GM21423 (cell line): ENCODE measurements at regions not wholly inside any gene's neighbourhood (a gene's known extent, or its start where the extent isn't known, plus 50 kb on each side); places are given as distances from the start of the nearest gene placed in this dataset.

ENCODE experiments used
- ATAC-seq: cut with Tn5 transposase; IDR thresholded peaks from one replicate; pipeline ENCODE4 v1.9.1; 2021; ENCODE audit warnings: mild to moderate bottlenecking, moderate library complexity; ENCODE audit not compliant: unreplicated experiment

DNA sequence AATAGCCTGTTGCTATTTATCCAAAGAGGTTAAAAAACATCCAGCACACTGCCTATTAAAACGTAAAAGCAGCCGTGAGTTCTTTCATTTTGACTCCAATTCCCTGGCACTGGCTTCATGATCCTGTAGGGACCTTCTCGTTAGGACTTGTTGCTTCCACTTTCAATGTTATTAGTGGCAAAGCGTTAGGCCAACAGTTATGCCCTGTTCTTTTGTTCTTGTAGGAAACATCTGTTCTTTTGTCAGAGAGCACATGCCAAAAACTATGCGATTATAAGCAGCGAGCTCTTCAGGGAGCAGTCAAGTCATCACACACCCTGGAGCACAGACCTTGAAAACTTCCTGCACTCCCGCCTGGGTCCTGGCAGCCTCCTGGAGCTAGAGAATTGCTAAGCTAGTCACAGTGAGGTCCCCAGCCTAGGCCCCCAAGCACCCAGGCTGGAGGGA is 609.5 kb upstream of the ARID1B start:
- no peak for ATAC-seq

DNA sequence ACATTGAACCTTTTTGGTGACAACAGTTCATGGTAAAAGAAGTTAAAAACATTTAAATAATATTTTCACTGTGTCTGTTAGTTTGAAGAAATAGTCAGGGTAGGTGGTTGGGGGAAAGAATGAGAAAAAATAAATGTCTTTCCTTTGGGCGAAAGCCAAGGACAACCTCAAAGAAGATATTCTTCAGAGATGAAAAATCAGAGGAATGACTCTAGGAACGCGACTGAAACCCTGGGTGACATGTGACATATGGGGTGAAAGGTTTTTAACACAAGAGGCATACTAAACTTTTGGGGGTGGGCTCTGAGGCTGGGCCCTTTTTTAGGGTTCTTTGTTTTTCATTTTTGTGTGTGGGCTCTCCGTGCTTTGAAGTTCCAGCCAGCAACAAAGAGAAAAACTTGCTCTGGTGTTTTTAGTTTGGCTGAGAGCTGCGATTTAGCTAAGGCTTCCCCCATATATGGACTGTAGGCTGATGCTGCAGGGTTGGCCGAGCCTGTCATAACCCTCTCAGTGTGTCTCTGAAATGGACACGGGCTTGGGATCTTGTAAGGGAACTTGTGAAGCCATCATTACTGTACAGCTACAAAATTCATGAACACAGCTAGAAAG is 610.1 kb upstream of the ARID1B start:
- ATAC-seq = no peak

DNA sequence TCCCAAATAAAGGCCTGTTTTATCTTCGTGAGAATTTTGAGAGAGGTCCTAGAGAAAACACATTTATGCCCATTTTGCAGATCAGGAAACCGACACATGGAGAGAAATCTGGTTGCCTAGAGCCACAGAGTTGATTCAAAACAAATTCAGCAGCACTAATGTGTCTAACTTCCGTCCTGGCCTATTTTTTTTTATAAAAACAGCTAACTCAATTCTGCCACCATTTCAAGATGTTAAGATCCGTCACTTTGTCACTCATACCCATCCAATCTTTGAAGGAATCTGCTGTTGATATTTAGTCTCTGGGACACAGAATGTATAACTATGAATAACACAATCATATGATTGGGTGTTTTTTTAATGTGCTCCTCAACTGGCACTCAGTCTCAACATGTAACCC is 611.1 kb upstream of the ARID1B start:
- no peak for ATAC-seq

DNA sequence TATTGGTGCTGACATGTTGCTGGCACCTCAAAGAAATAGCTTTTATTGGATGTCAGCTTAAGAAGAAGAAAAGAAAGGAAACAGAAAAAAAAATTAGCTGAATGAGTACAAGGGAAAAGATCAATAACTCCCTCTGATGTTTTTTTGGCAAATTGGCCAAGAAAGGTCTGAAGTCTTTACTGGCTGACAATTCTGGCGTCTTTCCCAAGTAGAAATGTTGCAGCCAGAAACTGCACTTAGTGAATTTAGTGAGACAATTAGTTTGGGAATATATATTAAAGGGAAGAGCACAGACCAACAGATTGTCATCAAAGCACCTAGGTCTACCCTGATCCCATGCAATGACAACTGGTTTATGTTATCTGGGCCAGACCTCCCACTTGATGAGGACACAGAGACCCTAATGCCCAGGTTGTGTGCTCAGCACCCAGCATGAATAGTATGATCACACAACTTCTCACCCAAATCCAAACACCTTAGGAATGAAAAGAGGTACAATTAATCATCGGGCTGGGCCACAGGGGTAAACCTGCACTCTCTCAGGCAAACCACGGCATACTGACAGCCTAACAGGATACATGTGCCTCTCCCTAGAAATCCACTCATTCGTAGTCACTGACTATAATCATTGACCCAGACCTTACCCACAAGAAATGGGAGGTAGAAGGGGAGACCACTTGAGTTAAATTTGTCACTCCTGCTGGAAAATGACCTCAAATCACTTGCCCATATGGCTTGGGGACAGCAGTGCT is 612.3 kb upstream of the ARID1B start:
- ATAC-seq = no peak

DNA sequence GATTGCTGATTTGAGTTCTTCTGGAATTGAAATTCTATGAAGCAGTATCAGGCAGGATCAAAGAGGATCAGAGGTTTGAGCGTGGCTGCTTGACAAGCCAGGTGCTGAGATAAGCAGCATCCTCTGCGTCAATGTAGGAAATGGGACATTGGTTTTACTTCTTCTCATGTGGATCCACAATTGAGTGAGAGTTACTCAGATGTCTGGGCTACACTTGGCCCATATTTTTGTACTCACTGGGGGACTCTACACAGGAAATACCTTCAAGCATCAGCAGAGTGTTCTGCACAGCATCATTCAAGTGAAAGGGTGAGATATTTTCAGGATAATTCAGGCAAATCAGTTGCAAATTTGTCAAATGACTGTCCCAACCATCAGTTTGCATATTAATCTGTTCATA is 613.9 kb upstream of the ARID1B start:
- ATAC-seq = no peak

DNA sequence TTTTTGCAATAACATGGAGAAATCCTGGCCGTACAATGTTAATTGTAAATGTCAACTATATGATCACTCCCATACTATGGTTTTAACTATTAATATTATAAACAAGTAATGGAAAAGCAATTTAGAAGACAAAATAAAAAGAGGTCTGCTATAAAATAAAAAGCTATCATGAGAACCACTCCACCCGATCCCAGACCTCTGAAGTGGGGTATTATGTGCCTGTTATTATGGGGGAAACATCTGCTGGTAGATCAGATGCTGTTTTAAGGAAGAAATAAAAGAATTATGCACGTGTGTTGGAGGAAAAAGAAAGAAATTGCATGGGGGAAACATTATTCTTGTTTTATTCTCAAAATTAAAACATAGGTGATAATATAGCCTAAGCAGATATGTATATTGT is 615.7 kb upstream of the ARID1B start:
- ATAC-seq = no peak

DNA sequence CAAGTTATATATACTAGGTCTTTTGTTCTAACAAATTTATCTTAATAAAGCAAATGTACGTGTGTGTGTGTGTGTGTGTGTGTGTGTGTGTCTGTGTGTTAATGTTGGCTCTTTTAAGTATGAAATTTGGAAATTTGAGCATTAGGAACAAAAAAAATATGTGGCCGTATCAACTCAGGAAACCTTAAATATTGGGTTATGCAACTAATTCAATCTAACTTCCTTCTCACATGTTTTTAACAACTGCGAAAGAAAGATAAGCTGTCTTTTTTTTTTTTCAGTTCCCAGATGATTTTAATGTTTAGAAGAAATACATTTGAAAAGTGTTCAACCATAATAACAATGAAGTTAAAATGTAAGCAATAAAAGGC is 616.4 kb upstream of the ARID1B start:
- ATAC-seq = no peak

DNA sequence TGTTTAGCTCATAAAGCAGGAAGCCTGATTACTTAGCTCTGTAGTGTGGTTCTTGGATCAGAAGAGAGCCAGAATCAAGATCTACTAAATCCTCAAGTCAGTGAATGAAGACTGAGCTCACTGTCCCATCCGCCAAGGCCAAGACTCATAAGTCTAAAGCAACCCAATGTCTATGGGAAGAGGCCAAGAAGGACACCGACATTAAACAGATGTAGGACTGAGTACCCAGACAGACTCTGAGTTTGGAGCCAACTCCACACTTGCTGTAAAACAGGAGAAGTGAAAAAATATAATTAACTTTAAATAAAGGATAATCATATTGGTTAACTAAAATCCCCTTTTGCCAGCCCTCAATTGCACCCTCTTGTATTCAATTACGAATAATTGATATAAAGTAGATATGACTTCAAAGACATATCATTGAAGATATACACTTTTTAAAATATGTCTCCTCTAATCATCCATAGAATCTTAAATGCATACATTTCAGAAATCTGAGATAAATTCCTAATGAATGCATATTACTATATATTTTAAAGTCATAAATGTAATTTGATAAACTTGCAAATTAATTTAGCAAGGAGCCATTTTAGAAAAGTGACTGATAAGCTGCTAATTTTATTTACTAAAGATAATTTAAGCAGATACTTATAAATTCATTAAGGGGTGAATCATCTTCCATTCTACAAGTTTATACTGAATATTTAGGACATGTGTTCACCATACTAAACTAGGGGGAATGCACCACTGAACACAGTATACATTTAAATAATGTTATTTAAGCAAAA is 617.0 kb upstream of the ARID1B start:
- ATAC-seq = no peak

DNA sequence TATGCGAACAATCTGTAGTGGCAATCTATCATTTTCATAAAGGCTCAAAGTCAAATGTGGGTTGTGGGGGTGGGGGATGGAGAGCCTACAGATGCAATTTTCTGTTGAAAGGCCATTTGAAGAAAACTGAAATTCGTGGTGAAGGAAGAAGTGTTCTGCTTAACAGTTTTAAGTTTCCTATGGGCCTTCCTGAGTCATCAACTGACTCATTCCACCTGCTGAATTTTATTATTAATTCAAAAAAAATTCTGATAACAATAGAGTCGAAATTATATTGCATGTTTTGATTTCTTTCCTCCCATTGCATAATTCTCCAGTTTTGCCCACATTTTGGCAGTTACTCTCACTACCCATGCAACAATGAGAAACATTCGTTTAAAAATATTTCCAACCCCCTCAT is 622.3 kb upstream of the ARID1B start:
- ATAC-seq = no peak

DNA sequence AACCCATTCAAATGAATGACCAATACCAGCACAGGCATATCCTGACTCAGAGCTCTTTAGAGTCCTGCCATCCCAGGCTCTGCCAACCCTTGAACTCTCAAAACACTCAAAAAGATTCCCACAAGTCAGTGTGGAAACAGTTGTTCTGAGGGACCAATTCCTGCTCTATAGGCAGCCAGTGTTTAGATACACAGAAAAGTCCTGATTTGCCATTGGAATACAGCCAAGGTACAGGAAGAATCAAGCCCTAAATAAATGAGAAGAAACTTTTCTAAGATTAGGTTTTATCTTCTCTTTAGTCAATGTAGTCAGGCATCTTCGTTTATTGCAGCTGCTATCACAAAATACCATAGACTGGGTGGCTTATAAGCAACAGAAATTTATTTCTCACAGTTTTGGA is 626.8 kb upstream of the ARID1B start:
- ATAC-seq = no peak

DNA sequence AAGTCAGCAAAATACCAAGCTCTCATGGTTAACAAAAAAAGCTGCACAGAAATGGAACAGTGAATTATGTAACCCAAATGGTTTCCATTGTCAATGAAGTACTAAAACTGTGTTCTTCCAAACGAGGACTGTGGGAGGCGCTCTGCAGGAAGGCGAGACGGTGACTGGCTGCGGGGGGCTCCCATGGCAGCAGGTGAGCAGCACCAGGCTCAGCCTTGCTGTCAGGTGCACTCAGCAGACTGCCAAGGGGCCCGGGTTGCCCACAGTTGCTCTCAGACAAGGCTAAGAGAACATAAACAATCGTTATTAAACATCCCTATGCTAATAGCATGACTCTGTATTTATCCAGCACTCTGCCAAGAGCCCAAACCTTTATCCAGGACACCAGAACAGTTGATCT is 630.3 kb upstream of the ARID1B start:
- ATAC-seq = no peak

DNA sequence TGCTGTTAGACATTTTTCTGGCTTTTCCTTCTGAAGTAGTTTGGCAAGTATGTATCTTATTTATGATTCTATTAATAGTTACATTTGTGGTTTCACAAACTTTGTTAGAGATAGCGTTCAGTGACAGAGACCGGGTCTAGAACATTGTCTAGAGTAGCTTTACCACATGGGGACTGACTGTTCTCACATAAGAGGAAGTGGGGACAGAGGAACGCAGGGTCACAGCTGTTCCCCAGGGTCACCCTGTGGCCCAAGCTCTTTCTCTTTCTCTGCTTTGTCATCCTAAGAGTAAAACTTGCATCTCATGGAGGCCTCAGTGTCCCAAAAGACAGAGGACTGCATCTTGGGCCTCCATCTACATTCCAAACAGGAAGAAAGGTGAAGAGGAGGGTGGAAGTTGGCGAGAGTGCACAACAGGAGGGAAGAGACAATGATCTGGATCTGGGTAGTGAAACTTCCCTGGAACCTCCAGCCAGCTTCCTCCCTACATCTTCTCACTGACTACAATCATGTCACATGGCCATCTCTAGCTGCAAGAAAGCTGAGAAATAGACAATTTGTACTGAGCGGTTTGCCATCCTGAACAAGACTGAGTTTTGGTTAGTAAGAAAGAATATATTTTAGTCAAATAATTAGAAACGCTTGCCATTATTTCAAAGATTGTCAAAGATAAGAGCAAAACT is 645.8 kb upstream of the ARID1B start:
- peak; percentile 98 for ATAC-seq

DNA sequence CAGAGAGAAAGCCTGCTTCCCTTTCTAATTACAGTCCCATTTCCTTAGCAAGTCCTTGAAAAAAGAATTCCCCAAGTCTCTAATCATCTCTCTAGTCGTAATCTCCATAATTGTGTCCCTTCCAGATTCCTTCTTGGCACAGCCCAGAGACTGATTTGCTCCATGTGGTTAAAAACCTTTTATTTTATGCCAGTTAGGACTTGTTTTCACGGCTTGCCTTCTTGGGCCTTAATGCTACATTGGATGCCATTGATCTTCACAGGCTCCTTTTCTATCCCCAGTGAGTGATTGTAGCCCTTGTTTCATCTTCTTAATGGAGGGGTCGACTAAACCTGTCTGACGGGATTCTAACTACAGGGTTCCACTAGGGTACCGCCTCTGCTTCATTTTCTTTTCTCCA is 650.6 kb upstream of the ARID1B start:
- no peak for ATAC-seq

DNA sequence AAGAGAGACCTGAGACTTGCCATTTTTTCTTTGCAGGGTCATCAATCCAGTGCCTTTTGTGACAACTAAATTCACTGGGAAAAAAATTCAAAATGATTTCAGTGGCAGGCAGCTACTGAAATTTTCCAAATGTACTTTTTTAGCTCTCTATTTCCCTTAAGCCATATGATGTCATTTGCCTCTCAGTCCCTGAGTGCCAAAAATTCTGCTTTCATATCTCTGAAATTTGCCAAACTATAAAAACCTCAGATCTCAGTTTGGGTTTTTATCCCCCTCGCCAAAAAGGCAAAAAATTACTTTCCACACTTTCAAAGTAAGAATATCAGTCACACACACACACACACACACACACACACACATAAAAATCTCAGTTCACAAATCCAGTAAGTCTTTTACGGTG is 651.3 kb upstream of the ARID1B start:
- no peak for ATAC-seq

DNA sequence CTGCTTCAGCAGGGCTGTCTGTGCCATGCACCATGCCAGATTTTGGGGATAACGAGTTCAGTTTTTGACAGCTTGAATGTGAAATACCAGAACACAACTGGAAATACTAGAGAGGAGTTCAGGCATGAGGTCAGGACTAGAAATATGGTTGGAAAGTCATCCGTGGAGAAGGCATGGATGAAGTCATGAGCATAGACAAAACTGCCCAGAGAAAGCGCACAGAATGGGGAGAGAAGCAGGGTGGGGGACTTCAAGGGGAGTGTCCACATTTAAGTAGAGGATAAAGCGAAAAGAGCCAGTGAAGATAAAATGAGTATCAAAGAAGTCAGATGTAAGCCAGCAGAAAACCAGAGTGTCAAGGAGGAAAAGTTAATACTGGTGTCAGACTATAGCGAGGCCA is 653.4 kb upstream of the ARID1B start:
- no peak for ATAC-seq

DNA sequence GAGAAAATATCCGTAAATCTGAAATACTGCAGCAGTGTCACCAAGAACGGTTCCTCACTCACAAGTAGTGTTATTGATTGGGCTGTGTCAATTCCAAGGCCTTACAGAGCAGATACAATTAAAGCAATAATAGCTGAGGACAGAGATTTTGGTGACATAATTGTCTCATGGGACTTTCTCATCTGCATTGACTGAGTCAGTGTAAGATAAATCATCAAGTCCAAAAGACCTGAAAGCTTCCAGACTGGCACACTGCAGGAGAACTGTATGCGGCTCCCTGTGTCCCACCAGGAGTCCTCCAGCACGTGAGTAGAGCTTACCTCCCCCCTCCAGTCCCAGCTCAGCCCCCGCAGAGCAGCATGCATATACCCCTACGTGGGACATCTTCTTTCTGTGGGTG is 655.2 kb upstream of the ARID1B start:
- ATAC-seq = no peak

DNA sequence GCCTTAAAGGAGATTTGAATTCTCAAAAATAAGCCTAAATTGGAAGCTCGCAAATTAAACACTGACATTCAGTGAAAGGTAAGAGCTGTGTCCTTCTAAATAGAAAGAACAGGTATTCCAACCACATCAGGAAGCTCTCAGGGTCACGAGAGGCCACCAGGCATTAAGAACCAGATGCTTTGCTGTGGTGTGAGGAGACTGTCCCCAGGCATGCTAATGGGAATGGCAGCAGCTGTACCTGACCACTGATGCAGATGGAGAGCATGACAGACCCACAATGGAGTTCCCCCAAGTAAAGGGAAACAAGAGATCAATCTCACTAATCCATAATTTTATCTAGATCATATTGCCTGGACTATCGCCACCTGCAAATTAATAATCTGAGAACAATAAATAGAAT is 658.9 kb upstream of the NOX3 start:
- no peak for ATAC-seq

DNA sequence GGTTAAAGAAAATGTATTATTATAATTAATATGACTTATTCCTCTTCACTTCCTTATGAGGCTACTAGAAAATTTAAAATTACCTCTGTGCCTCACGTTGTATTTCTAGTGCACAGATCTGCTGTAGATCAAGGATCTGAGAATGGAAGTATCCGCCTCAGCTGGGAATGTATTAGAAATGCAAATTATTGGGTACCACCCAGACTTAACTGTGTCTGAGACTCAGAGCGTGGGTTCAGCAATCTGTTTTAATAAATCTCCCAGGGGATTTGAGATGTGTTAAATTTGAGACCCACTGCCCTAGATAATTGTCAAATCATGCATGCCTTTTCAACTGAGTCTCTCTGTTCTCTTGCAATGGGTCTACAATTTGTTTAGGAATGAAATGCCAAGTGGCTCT is 658.0 kb upstream of the NOX3 start:
- no peak for ATAC-seq

DNA sequence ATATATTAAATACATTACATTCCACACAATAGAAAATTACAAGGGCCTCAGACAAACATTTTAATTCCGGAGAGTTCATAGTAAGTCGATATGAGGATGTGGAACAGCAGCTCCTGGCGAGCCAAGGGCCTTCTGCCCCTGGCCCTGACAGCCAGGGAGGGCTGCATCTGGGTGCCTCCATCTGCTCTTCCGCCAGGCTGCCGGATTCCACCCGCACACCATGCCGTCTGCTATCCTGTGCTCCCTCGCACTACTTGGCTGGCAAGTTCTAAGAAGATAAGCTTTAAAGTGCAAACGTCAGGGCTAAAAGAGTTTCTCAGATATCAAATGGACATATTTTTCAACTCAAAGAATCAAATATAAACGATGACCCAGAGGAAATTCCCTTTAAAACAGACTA is 656.3 kb upstream of the NOX3 start:
- no peak for ATAC-seq

DNA sequence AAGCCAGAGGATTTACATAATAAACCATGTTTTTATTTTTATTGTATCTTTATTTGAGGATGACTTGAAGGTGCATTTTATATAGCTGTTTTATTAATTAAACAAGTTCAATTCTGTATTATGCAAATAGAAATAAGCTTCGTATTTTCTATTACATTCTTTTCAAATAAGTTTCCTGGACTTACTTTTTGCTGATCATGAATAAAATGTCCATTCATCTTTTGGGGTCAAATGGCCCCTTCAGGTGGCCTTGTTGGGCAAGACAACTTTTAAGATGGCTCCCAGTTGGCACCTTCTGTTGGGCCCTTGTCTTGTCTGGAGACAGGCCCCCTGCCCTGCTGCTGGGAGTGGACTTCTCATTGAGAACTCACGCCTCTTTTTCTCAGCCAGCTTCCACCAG is 654.6 kb upstream of the NOX3 start:
- ATAC-seq = no peak

DNA sequence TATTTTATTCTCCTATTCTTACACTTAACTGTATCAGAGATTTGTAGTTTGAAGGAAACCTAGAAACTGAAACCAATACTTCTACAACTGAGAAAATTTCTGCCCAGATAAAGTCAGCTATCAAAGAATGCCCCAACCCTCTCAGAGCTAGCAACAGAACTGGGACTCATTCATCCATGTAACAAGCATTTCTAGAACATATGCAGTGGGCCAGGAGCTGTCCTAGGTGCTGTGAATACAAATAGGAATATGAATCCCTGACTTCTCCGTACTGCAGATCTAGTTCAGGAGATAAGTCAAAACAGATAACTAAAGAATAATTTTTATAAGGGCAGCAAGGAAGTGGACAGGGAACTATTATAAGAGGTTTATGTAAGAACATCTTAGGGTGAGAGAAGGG is 654.1 kb upstream of the NOX3 start:
- ATAC-seq = no peak
